ENCODE measurements at regions not wholly inside any gene's neighbourhood (a gene's known extent, or its start where the extent isn't known, plus 50 kb on each side); places are given as distances from the start of the nearest gene placed in this dataset.
"Not testable (repeated sequence)": the region's sequence is repeated elsewhere in the genome, so short reads cannot be mapped to it uniquely, and the experiment has no call there.

DNA sequence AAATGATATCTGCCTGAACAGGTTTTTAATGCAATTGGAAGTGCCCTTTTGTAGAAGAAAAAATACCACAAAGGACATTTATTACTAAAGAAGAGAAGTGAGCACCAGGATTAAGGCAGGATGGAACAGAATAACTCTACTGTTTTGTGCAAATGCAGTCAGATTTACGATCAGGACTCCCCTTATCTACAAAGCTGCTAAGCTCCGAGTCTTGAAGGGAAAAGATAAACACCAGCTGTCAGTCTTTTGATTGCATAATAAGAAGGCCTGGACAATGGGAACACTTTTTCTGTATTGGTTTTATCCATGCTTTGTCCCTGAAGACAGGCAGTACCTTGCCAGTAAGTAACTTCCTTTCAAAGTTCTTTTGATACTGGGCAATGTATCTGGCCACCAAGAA lies 797.9 kb upstream of the SLC35B3 start:
- DNase-seq, result no peak

DNA sequence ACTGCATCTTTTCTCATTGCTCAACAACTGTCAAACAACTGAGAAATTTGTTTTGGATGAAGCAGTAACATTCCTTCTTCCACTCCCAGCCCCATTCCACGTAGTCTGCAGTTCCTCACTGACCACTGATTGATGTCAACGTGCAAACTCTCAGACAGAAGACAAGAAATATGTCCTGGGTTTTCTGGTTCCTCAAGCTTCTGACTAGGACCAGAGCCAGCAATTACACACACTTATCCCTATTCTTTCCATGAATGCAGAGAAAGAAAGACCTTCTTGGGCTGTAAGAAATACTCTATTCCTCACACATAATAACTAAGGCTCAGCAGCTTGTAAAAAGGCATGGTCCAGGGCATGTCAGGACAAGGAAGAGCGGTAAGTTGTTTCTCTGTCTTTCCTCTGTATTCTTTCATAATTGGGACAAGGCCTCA lies 790.1 kb upstream of the SLC35B3 start:
- DNase-seq, result no peak

DNA sequence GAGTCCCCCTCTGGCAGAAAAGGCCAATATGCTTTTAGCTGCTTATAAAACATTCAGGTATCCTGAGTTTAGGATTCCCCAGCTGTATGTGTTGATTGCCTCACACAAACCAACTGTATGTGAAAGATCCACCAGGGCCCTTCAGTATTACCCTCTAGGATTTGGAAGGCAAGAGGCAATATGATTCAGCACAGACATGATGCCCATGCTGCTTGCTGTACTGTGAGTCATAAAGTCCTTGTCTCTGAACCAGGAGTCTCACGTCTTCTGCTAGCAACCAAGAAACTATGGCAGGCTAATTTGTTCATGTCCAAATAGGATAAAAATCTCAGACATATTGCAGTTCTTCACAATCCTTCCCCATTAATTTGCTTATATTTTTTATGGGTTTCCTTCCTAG lies 789.2 kb upstream of the SLC35B3 start:
- DNase-seq, result no peak

DNA sequence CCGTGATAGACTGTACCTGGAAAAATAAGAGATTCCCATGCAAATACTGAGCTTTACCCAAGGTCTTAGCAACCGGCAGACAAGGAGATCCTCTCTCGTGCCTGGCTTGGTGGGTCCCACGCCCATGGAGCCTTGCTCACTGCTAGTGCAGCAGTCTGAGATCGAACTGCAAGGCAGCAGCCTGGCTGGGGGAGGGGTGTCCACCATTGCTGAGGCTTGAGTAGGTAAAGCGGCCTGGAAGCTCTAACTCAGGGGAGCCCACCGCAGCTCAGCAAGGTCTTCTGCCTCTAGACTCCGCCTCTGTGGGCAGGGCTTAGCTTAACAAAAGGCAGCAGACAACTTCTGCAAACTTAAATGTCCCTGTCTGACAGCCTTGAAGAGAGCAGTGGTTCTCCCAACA lies 778.4 kb upstream of the SLC35B3 start:
- not testable (repeated sequence) for DNase-seq

- no peak for DNase-seq
These were observed 773.6 kb upstream of the SLC35B3 start for GRCh38 chr6:9208966-9209365.

DNA sequence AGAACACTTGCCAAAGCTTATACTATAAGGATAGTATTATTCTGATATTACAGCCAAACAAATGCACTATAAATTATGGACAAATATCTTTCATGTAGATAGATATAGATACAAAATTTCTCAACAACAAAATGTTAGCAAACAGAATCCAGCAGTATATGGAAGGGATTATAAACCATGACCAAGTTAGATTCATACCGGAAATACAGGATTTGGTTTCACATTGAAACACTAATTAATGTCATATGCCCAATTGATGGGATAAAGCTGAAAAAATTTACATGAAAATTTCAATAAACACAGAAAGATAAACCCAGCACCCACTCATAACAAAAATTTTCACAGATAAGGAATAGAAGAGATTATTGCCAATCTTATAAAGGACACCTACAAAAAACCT lies 770.3 kb upstream of the SLC35B3 start:
- DNase-seq, result no peak

DNA sequence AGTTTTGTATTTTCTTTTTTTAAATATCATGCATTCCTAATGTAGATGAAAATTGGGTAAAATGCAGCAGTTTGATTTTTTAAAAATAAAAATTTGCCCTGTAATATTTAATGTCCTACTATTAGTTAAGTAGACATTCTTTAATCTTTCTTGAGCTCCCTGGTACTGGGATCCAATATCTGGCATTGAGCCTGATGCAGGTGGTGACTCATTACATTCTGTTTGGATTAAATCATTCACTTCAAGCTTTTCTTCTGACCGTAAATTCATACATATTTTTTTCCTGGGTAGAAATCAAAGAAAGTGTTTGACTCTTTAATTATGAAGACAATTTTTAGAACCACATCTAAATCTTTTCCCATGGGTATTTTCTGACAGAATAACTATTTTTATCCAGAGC lies 768.8 kb upstream of the SLC35B3 start:
- DNase-seq, result no peak

GRCh38 chr6:9200712-9201111 lies 765.4 kb upstream of the SLC35B3 start:
- no peak for DNase-seq

DNA sequence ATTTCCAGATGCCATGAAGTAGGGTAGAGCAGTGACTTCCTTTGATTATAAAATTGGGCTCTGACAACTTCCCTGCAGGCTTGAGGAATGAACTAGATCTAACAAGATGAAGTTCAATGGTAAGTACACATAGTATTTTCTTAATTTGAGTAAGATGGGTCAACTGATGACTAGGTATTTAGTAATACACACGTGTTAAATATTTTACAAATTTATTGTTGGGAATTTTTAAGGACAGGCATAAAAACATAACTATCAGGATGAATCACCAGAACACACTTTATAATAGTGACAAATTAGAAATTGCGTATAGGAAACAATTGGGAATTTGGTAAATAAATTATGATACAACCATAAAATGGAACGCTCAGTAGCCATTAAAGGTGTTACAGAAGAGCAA lies 762.4 kb upstream of the SLC35B3 start:
- DNase-seq, result no peak

DNA sequence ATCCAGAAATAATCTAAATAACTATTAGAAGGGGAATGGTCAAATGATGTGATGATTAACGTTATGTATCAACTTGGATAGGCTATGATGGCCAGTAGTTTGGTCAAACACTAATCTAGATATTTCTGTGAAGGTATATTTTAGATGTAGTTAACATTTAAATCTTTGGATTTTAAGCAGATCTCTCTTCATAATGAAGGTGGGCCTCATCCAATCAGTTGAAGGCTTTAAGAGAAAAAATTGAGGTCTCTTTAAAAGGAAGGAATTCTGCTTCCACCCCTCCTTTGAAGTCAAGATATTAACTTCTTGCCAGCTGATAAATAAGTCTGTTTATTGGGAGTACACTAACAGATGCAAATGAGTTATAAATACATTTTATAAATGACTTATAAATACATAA lies 760.0 kb upstream of the SLC35B3 start:
- DNase-seq, result no peak

- no peak for DNase-seq
These were observed 757.1 kb upstream of the SLC35B3 start for GRCh38 chr6:9192405-9192909.

- no peak for DNase-seq
These were observed 750.8 kb upstream of the SLC35B3 start for GRCh38 chr6:9186148-9186547.

- no peak for DNase-seq
These were observed 742.7 kb upstream of the SLC35B3 start for GRCh38 chr6:9178071-9178470.

GRCh38 chr6:9173229-9173628 lies 737.9 kb upstream of the SLC35B3 start:
- DNase-seq, result no peak

DNA sequence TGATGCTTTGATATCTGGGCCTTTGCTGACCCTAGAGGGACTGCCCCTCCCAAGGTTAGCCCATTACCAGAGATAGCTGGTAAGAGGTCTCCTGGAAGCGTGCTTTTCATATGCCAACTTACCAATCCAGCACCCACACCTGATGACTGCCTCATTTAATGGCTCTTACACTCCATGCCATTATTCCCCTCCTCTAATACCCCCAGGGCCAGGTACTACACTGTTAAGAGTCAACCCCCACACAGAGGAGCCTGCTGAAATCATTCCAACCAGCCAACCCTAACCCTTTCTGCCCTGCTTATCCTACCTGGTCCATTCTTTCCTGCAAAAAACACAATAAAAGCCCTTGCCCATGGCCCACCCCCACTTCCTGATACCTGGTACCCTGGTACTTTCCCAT lies 736.8 kb upstream of the SLC35B3 start:
- DNase-seq, result no peak

DNA sequence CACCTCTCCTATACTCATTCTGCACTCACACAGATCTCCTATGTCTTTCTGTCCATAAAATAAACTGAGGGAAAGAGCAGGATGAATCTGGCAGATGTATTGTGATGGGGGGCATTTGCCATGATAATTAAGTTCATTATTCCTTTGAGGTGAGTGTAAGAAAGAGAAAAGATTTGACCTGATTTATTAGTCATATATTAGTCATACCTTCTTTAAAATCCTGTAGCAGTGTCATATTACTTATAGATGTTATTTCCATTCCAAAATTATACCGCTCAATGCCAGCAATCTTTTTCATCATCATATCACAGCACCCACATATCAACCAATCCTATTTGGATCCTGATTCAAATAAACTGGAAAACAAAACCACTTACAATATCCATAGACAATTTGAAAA lies 733.3 kb upstream of the SLC35B3 start:
- no peak for DNase-seq

GRCh38 chr6:9161731-9162130 lies 726.4 kb upstream of the SLC35B3 start:
- DNase-seq, result no peak

DNA sequence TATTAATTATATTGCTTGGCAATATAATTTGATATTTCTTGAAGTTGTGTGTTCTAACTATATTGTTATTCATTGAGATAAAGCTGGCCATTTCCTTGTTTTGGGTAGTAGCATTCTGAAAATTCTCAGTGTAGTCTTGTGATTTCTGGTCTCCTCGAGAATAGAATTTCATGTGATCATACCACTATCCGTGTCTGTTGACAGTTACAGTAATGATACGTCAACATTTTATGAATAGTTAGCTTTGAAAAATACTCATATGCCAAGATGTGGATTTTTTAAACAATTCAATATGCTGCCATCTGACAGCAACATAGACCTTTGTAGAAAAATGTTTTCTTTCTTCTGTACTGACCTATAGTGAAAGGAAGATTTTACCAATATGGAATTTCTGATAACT lies 723.7 kb upstream of the SLC35B3 start:
- no peak for DNase-seq

- no peak for DNase-seq
These were observed 720.5 kb upstream of the SLC35B3 start for GRCh38 chr6:9155836-9156235.

GRCh38 chr6:9143140-9143539 lies 707.8 kb upstream of the SLC35B3 start:
- no peak for DNase-seq

- no peak for DNase-seq
These were observed 705.7 kb upstream of the SLC35B3 start for GRCh38 chr6:9140951-9141460.

DNA sequence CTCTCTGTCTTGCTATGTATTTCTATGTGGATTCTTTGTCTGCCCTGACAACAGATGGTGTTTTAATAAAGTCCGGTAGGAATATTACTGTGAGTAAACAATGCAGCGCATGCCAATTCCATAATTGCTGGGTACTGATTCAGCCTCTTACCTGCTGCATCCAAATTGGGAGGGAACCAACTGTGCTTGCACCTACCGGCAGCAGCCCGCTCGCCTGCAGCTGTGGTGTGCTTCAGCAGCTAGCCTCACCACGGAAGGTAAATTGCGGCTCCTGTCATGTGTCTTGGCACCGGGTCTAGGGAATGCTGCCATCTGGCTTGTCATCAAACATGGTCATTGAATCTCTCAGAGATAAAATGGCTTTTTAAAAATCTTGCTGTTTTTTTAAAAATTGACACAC lies 704.8 kb upstream of the SLC35B3 start:
- no peak for DNase-seq

DNA sequence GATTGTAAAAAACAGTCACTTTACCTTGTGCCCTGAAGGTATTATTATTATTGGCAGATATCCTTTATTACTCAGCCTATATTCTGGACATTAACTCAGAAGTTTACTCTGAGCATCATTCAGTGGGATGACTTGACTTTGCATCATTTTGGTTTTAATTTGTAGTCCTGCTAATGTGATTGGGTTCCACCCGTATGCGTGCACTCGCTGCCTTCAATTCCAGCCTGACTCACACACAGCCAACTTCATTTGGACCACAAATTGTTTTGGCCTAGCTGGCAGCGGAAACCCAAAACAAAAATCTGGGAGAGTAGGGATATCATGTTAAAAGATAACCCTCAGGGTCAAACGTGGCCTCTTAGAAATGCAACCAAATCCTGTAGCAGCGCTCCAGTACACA lies 704.4 kb upstream of the SLC35B3 start:
- no peak for DNase-seq

GRCh38 chr6:9138936-9139335 lies 703.6 kb upstream of the SLC35B3 start:
- no peak for DNase-seq

DNA sequence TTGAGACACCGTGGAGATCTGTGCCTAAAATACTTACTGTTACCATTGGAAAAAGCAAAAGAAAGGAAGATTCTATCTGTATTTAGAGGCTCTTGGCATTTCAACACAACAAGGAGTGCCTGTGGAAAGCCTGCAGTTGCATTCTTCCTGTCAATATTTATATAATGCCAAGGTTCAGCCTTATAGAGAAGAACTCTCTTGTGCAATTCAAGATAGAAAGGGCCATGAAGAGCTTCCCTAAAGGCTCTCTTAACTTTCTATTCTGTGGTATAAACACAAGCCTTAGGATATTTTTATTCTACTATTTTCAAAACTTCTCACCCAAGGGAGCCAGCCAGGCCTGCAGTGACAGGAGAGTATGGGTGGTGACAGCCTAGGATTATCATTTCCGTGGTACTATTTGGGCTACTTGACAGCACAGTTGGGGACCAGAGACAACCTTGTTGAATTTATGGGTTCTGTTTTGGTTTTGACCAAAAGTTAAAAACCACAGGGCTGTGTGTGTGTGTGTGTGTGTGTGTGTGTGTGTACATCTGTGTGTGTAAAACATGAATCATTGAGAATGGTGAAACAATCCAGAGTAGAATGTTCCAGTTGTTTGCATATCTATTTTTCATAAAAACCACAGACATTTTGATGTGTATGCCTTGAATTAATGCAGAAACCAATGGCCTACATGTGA lies 700.9 kb upstream of the SLC35B3 start:
- DNase-seq, result no peak

Data from stimulated activated naive CD4-positive, alpha-beta T cell treated with Interleukin-2 at 50 U/mL for 16 hours (primary cell).